Heart left ventricle (tissue), 13 donors: ENCODE measurements at regions not wholly inside any gene's neighbourhood (a gene's known extent, or its start where the extent isn't known, plus 50 kb on each side); places are given as distances from the start of the nearest gene placed in this dataset.

Source experiments
- POLR2A ChIP-seq, 2 donors: fragments of 450-650 bp; IDR thresholded peaks; one replicate each; pipeline ENCODE4 v1.6.1; 2017; ENCODE audit warnings: antibody characterized with exemption in 2 of 2, mild to moderate bottlenecking in 2 of 2, moderate library complexity in 2 of 2
- TF ChIP-seq, protein P1 (sequence below), 12 donors: fragments of 200-600 bp; sonication (generic) in 4 of 12; IDR thresholded peaks; one replicate each; pipeline versions ENCODE4 v1.5.0 to v1.8.0; 2018 to 2022; ENCODE audit warnings: antibody characterized with exemption in 12 of 12, mild to moderate bottlenecking in 5 of 12
- donor health status: ischemic (EF 13 %, LVEDD 7.1; RV severe dilation, severe dysfunction).
- donor health status: DM: no; HTN: yes; CAD: no.
- donor health status: DM: no; HTN: no; CAD: no.
- donor health status: ischemic (EF 25% LVEDD 6.9; RV normal size, moderate dysfunction).
- donor health status: ischemic (EF 25% LVEDD 5.7; RV mildly dilated, moderate dysfunction).
- donor health status: ischemic (EF 35%, LVEDD 5.7; RV mildly dilated, moderate dysfunction).
- donor health status: nonischemic (EF 11% LVEDD 7.7; RV severe dilation, severe dysfunction).
- donor health status: DM: yes; HTN: yes; CAD: no.
- donor health status: PGD.
- donor health status: ischemic (EF 29% LVEDD 5.4; RV normal size, mild dysfunction).
- donor health status: nonischemic (EF 23%, LVEDD 6.1; RV moderate dilation, normal function).

GRCh38 chr3:188037965-188038581 lies 115.9 kb upstream of the LPP start:
- TF ChIP-seq, protein P1, sequence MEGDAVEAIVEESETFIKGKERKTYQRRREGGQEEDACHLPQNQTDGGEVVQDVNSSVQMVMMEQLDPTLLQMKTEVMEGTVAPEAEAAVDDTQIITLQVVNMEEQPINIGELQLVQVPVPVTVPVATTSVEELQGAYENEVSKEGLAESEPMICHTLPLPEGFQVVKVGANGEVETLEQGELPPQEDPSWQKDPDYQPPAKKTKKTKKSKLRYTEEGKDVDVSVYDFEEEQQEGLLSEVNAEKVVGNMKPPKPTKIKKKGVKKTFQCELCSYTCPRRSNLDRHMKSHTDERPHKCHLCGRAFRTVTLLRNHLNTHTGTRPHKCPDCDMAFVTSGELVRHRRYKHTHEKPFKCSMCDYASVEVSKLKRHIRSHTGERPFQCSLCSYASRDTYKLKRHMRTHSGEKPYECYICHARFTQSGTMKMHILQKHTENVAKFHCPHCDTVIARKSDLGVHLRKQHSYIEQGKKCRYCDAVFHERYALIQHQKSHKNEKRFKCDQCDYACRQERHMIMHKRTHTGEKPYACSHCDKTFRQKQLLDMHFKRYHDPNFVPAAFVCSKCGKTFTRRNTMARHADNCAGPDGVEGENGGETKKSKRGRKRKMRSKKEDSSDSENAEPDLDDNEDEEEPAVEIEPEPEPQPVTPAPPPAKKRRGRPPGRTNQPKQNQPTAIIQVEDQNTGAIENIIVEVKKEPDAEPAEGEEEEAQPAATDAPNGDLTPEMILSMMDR (IDR thresholded peaks at IDR 0.05): no peak
- TF ChIP-seq POLR2A (IDR thresholded peaks at IDR 0.05): no peak
